IMR-90 (cell line): ENCODE measurements at regions not wholly inside any gene's neighbourhood (a gene's known extent, or its start where the extent isn't known, plus 50 kb on each side); places are given as distances from the start of the nearest gene placed in this dataset.
A peak's percentile ranks its signal among the peaks of the same experiment; 100 is the strongest.

ENCODE experiments used
- ATAC-seq: fragments of 200-7000 bp; cut with Tn5 transposase; 2 replicates; pipeline ENCODE4 v1.9.1; 2020; ENCODE audit warnings: low read depth, mild to moderate bottlenecking, moderate library complexity
- BruUV-seq: library from RNA; stranded (reverse); fragments of 400-500 nt; replicated peaks from 2 replicates; lab custom pipeline; 2021; lab: Mats Ljungman, UMichigan
- CTCF ChIA-PET: fragments of 300-600 bp; formaldehyde crosslinking; extraction: SDS; loops from one replicate; lab custom pipeline; 2021; ENCODE audit warnings: antibody characterized with exemption; lab: Yijun Ruan, JAX
- POLR2A ChIA-PET: fragments of 300-600 bp; sonication (Branson Sonifier 250); formaldehyde crosslinking; loops from one replicate; lab custom pipeline; 2022; ENCODE audit warnings: antibody characterized with exemption; ENCODE audit not compliant: unreplicated experiment; lab: Charles Lee
- DNase-seq: peaks from one replicate; pipeline ENCODE4 v3.0.0; 2013
- H2AFZ ChIP-seq: replicated peaks from 2 replicates; pipeline ENCODE3; 2013; ENCODE audit warnings: low read length, mild to moderate bottlenecking; ENCODE audit not compliant: poor library complexity
- H2AK5ac ChIP-seq: 2 replicates; pipeline ENCODE4 v1.6.1; 2013; ENCODE audit warnings: low read depth, low read length, inconsistent platforms
- H2AK9ac ChIP-seq: replicated peaks from 2 replicates; pipeline ENCODE3; 2013; ENCODE audit warnings: mild to moderate bottlenecking, low read depth, low read length, moderate library complexity; ENCODE audit not compliant: poor library complexity
- H2BK120ac ChIP-seq: 2 replicates; pipeline ENCODE4 v1.6.1; 2013; ENCODE audit warnings: low read depth, low read length, inconsistent platforms
- H2BK15ac ChIP-seq: 3 replicates; pipeline ENCODE4 v1.6.1; 2013; ENCODE audit warnings: low read depth, low read length, inconsistent platforms
- H2BK20ac ChIP-seq: 2 replicates; pipeline ENCODE4 v1.6.1; 2013; ENCODE audit warnings: low read depth, mild to moderate bottlenecking, inconsistent platforms, low read length, moderate library complexity
- H2BK5ac ChIP-seq: 2 replicates; pipeline ENCODE4 v1.6.1; 2013; ENCODE audit warnings: mild to moderate bottlenecking, low read depth, low read length, inconsistent platforms; ENCODE audit not compliant: poor library complexity, severe bottlenecking
- H3K14ac ChIP-seq: replicated peaks from 2 replicates; pipeline ENCODE4 v1.6.1; 2013; ENCODE audit warnings: low read depth, low read length, inconsistent platforms
- H3K18ac ChIP-seq: 2 replicates; pipeline ENCODE4 v1.6.1; 2013; ENCODE audit warnings: low read depth, low read length, control low read depth
- H3K23ac ChIP-seq: 2 replicates; pipeline ENCODE4 v1.6.1; 2013; ENCODE audit warnings: low read depth, low read length, inconsistent platforms
- H3K27ac ChIP-seq: 2 replicates; pipeline ENCODE4 v1.5.1; 2013; ENCODE audit warnings: mild to moderate bottlenecking, control low read depth, low read length; ENCODE audit not compliant: insufficient read depth
- H3K27me3 ChIP-seq: 2 replicates; pipeline ENCODE4 v1.6.1; 2013; ENCODE audit warnings: low read length; ENCODE audit not compliant: control insufficient read depth, insufficient read depth
- H3K36me3 ChIP-seq: 2 replicates; pipeline ENCODE4 v1.6.1; 2013; ENCODE audit warnings: low read length, mixed read lengths; ENCODE audit not compliant: control insufficient read depth, insufficient read depth
- H3K4ac ChIP-seq: 2 replicates; pipeline ENCODE4 v1.6.1; 2013; ENCODE audit warnings: low read depth, low read length, inconsistent platforms
- H3K4me1 ChIP-seq: 2 replicates; pipeline ENCODE4 v1.6.1; 2013; ENCODE audit warnings: low read length, mixed read lengths; ENCODE audit not compliant: control insufficient read depth, insufficient read depth
- H3K4me2 ChIP-seq: 2 replicates; pipeline ENCODE4 v1.6.1; 2013; ENCODE audit warnings: low read depth, mild to moderate bottlenecking, control low read depth, low read length, moderate library complexity
- H3K4me3 ChIP-seq: 2 replicates; pipeline ENCODE4 v1.5.1; 2013; ENCODE audit warnings: low read depth, mild to moderate bottlenecking, control low read depth, low read length, moderate library complexity; ENCODE audit not compliant: insufficient read depth
- H3K56ac ChIP-seq: 2 replicates; pipeline ENCODE4 v1.6.1; 2013; ENCODE audit warnings: low read length, inconsistent platforms; ENCODE audit not compliant: insufficient read depth; ENCODE audit errors: extremely low read depth
- H3K79me1 ChIP-seq, 2 experiments: 2 replicates each; pipeline ENCODE4 v1.6.1; 2013; ENCODE audit warnings: low read length in 2 of 2, inconsistent platforms in 1 of 2, low read depth in 1 of 2
- H3K9ac ChIP-seq: 2 replicates; pipeline ENCODE4 v1.6.1; 2013; ENCODE audit warnings: low read depth, low read length, control low read depth
- H3K9me1 ChIP-seq: 2 replicates; pipeline ENCODE4 v1.6.1; 2013; ENCODE audit warnings: low read length, inconsistent platforms; ENCODE audit not compliant: insufficient read depth
- H3K9me3 ChIP-seq: 2 replicates; pipeline ENCODE4 v1.6.1; 2013; ENCODE audit warnings: low read length; ENCODE audit not compliant: control insufficient read depth, insufficient read depth
- H4K20me1 ChIP-seq: 2 replicates; pipeline ENCODE4 v1.6.1; 2013; ENCODE audit warnings: low read length, inconsistent platforms; ENCODE audit not compliant: insufficient read depth
- H4K5ac ChIP-seq: 2 replicates; pipeline ENCODE4 v1.6.1; 2013; ENCODE audit warnings: mild to moderate bottlenecking, low read depth, low read length, control low read depth
- H4K8ac ChIP-seq, 2 experiments: 2 replicates each; pipeline ENCODE4 v1.6.1; 2013; ENCODE audit warnings: low read depth in 2 of 2, low read length in 2 of 2, control low read depth in 1 of 2, inconsistent platforms in 1 of 2
- H4K91ac ChIP-seq: 2 replicates; pipeline ENCODE4 v1.6.1; 2013; ENCODE audit warnings: low read depth, low read length, inconsistent platforms; ENCODE audit not compliant: insufficient read depth
- BHLHE40 ChIP-seq: fragments of 150-350 bp; IDR thresholded peaks from 2 replicates; pipeline ENCODE4 v1.6.1; 2016; ENCODE audit warnings: mild to moderate bottlenecking, low read depth, low read length
- CHD1 ChIP-seq: IDR thresholded peaks from 2 replicates; pipeline ENCODE4 v1.6.1; 2012; ENCODE audit warnings: low read depth, low read length, improper control_type of control experiment
- CTCF ChIP-seq: conservative IDR thresholded peaks from 2 replicates; pipeline ENCODE4 v1.5.1; 2012; ENCODE audit warnings: mild to moderate bottlenecking, low read depth, low read length, improper control_type of control experiment
- MAFK ChIP-seq: IDR thresholded peaks from 2 replicates; pipeline ENCODE4 v1.6.1; 2012; ENCODE audit warnings: low read depth, low read length, improper control_type of control experiment
- MXI1 ChIP-seq: IDR thresholded peaks from 2 replicates; pipeline ENCODE4 v1.6.1; 2012; ENCODE audit warnings: low read depth, mild to moderate bottlenecking, low read length, moderate library complexity, borderline replicate concordance
- WGBS, 2 experiments: methylation state at CpG; one replicate each; pipeline versions ENCODE4 v1.1.5 to v1.1.7; 2013; ENCODE audit warnings: missing lambda C conversion rate in 2 of 2; ENCODE audit not compliant: insufficient read length in 1 of 2; ENCODE audit errors: extremely low coverage in 2 of 2; 5-methylcytosine and 5-hydroxymethylcytosine counted together
- dilution Hi-C: fragments of 300-500 bp; cut with HindIII; formaldehyde crosslinking; loops from one replicate; pipeline ENCODE4 v1.14.3; 2018; ENCODE audit warnings: low sequenced_read_pairs; ENCODE audit not compliant: unreplicated experiment
- in situ Hi-C: fragments of 300-500 bp; cut with MboI; formaldehyde crosslinking; loops from 3 replicates; pipeline ENCODE4 v1.14.3; 2019; ENCODE audit warnings: low sequenced_read_pairs, inconsistent platforms, mixed read lengths
- intact Hi-C: fragments of 100-400 bp; cut with micrococcal nuclease; formaldehyde crosslinking; loops from 2 replicates; pipeline ENCODE4 v1.10.0; 2022

- TF ChIP-seq MAFK = no peak
Observed at GRCh38 chr14:51333901-51334521, 94.0 kb downstream of the TMX1 start (continued).

- no peak overlapping the region for H2BK15ac ChIP-seq
- no peak overlapping the region; the same call in 1 of the 2 replicates for H3K27ac ChIP-seq
- no peak overlapping the region for H2AK5ac ChIP-seq
- ChIA-PET CTCF (no interaction called here), POLR2A (no interaction called here)
- no peaks in the 10 kb centered on the region for H3K79me1 ChIP-seq
- H2AFZ ChIP-seq = no peak overlapping the region
- intact Hi-C loops (no loop called here), in situ Hi-C loops (no loop called here), dilution Hi-C loops (no loop called here)
- H3K4ac ChIP-seq = no peak overlapping the region
- peak overlapping the region; percentile 21; the same call in 1 of the 2 replicates for H2BK20ac ChIP-seq
- H3K9me1 ChIP-seq = no peaks in the 10 kb centered on the region
- TF ChIP-seq BHLHE40 = no peak
- TF ChIP-seq CHD1 = no peak
- TF ChIP-seq MXI1 = no peak
- TF ChIP-seq CTCF = no peak
- peaks cover 17% of the 10 kb centered on the region; the same call in 1 of the 2 replicates for H3K4me1 ChIP-seq
- peak overlapping the region; percentile 46; the same call in 1 of the 2 replicates for H3K18ac ChIP-seq
- H4K20me1 ChIP-seq = no peaks in the 10 kb centered on the region
- no TSS peak for BruUV-seq
- no peak overlapping the region for H3K9ac ChIP-seq
- DNase-seq = no peak
- ATAC-seq = no peak
- H3K4me3 ChIP-seq = no peak overlapping the region
- H3K4me2 ChIP-seq = no peak overlapping the region
- WGBS, 2 experiments = 80% methylated on average over 1 of the region's 5 CpGs; no CpG with 5 or more reads in 1 of the 2 experiments
- H3K36me3 ChIP-seq = no peaks in the 10 kb centered on the region
- H3K9me3 ChIP-seq = no peaks in the 10 kb centered on the region
- peak overlapping the region; percentile 37; the same call in 1 of the 2 replicates for H2BK120ac ChIP-seq
- no peak overlapping the region for H3K56ac ChIP-seq
- H2AK9ac ChIP-seq = no peak overlapping the region
- H3K27me3 ChIP-seq = no peaks in the 10 kb centered on the region
- no peak overlapping the region for H4K5ac ChIP-seq
- H4K91ac ChIP-seq = no peak overlapping the region
- peak overlapping the region in 1 of 2 experiments; percentile 6; a peak in 1 of 4 replicates for H4K8ac ChIP-seq
- peak overlapping the region; percentile 85 for H2BK5ac ChIP-seq
- H3K14ac ChIP-seq = no peak overlapping the region
- no peak overlapping the region for H3K23ac ChIP-seq
Observed at GRCh38 chr14:51334566-51334965, 94.5 kb downstream of the TMX1 start.
